ENCODE measurements at regions not wholly inside any gene's neighbourhood (a gene's known extent, or its start where the extent isn't known, plus 50 kb on each side); places are given as distances from the start of the nearest gene placed in this dataset.

GRCh38 chr18:47490882-47491281 lies 239.4 kb upstream of the SKOR2 start:
- TF ChIP-seq TAF1 (IDR thresholded peaks at IDR 0.05; ENCODE audit: low read depth) (no peak), REST (IDR thresholded peaks at IDR 0.05; ENCODE audit: low read depth) (no peak), MAX (IDR thresholded peaks at IDR 0.05) (no peak), FOXM1 (IDR thresholded peaks at IDR 0.05; ENCODE audit: borderline replicate concordance, low read depth) (no peak), NFIC (IDR thresholded peaks at IDR 0.05) (no peak)
